ENCODE measurements at regions not wholly inside any gene's neighbourhood (a gene's known extent, or its start where the extent isn't known, plus 50 kb on each side); places are given as distances from the start of the nearest gene placed in this dataset.

- TF ChIP-seq ZFX (IDR thresholded peaks at IDR 0.05; ENCODE audit: borderline replicate concordance) (no peak), CTCF (IDR thresholded peaks at IDR 0.05) (no peak)
Measured at GRCh38 chr5:173735691-173736090, 119.2 kb upstream of the BOD1 start.

GRCh38 chr5:173736374-173736773 lies 119.9 kb upstream of the BOD1 start:
- H3K27ac ChIP-seq: no peak overlapping the region
- TF ChIP-seq CTCF (IDR thresholded peaks at IDR 0.05) (no peak), ZFX (IDR thresholded peaks at IDR 0.05; ENCODE audit: borderline replicate concordance) (no peak)

More at GRCh38 chr5:173735691-173736090, 119.2 kb upstream of the BOD1 start:
- no peak overlapping the region for H3K27ac ChIP-seq

- no peak overlapping the region for H3K27ac ChIP-seq
- TF ChIP-seq ZFX (IDR thresholded peaks at IDR 0.05; ENCODE audit: borderline replicate concordance): no peak
- TF ChIP-seq CTCF (IDR thresholded peaks at IDR 0.05): no peak
Measured at GRCh38 chr5:173736923-173737412, 120.5 kb upstream of the BOD1 start.

- no peak overlapping the region for H3K27ac ChIP-seq
- TF ChIP-seq CTCF (IDR thresholded peaks at IDR 0.05) (no peak), ZFX (IDR thresholded peaks at IDR 0.05; ENCODE audit: borderline replicate concordance) (no peak)
Measured at GRCh38 chr5:173739741-173740140, 123.3 kb upstream of the BOD1 start.

- no peak for TF ChIP-seq ZFX (IDR thresholded peaks at IDR 0.05; ENCODE audit: borderline replicate concordance)
- TF ChIP-seq CTCF (IDR thresholded peaks at IDR 0.05): no peak
- no peak overlapping the region for H3K27ac ChIP-seq
Measured at GRCh38 chr5:173740400-173740799, 124.0 kb upstream of the BOD1 start.

- TF ChIP-seq CTCF (IDR thresholded peaks at IDR 0.05) (no peak), ZFX (IDR thresholded peaks at IDR 0.05; ENCODE audit: borderline replicate concordance) (no peak)
- no peak overlapping the region for H3K27ac ChIP-seq
Measured at GRCh38 chr5:173741087-173741486, 124.6 kb upstream of the BOD1 start.

- no peak overlapping the region for H3K27ac ChIP-seq
- no peak for TF ChIP-seq CTCF (IDR thresholded peaks at IDR 0.05)
- no peak for TF ChIP-seq ZFX (IDR thresholded peaks at IDR 0.05; ENCODE audit: borderline replicate concordance)
Measured at GRCh38 chr5:173741729-173742431, 125.4 kb upstream of the BOD1 start.
